ENCODE measurements at regions not wholly inside any gene's neighbourhood (a gene's known extent, or its start where the extent isn't known, plus 50 kb on each side); places are given as distances from the start of the nearest gene placed in this dataset.

DNA sequence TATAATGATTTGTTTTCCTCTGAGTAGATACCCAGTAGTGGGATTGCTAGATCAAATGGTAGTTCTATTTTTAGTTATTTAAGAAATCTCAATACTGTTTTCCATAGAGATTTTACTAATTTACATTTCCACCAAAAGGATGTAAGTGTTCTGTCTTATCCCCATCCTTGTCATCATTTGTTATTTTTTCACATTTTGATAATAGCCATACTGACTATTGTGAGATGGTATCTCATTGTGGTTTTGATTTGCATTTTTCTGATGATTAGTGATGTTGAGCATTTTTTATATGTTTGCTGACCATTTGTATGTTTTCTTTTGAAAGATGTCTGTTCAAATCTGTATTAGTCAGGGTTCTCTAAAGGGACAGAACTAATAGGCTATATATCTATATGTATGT, 160.0 kb upstream of the TMEM229A start:
- H3K56ac ChIP-seq (ENCODE audit: insufficient read length, low read depth, low read length), result no peak overlapping the region
- H3K79me2 ChIP-seq (ENCODE audit: insufficient read depth, low read length), result no peaks in the 10 kb centered on the region
- DNase-seq, result no peak
- no peaks in the 10 kb centered on the region for H4K20me1 ChIP-seq (ENCODE audit: control insufficient read depth, insufficient read depth, insufficient read length)
- TF ChIP-seq, protein P1, sequence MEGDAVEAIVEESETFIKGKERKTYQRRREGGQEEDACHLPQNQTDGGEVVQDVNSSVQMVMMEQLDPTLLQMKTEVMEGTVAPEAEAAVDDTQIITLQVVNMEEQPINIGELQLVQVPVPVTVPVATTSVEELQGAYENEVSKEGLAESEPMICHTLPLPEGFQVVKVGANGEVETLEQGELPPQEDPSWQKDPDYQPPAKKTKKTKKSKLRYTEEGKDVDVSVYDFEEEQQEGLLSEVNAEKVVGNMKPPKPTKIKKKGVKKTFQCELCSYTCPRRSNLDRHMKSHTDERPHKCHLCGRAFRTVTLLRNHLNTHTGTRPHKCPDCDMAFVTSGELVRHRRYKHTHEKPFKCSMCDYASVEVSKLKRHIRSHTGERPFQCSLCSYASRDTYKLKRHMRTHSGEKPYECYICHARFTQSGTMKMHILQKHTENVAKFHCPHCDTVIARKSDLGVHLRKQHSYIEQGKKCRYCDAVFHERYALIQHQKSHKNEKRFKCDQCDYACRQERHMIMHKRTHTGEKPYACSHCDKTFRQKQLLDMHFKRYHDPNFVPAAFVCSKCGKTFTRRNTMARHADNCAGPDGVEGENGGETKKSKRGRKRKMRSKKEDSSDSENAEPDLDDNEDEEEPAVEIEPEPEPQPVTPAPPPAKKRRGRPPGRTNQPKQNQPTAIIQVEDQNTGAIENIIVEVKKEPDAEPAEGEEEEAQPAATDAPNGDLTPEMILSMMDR (conservative IDR thresholded peaks at IDR 0.05), result no peak
- H3K27me3 ChIP-seq (ENCODE audit: insufficient read depth, low read length), result no peaks in the 10 kb centered on the region
- no peaks in the 10 kb centered on the region for H3K23me2 ChIP-seq (ENCODE audit: insufficient read length, low read depth, low read length, poor library complexity, severe bottlenecking)
- no peak overlapping the region for H3K18ac ChIP-seq (ENCODE audit: insufficient read length, low read depth, low read length)
- Mint-ChIP-seq H3K36me3 (ENCODE audit: insufficient read depth in 1 of 3, low read depth in 3 of 3) (no peaks in the 10 kb centered on the region), H3K4me3 (no peak overlapping the region), H3K9me3 (no peaks in the 10 kb centered on the region), H3K4me1 (peaks cover 17 to 26% of the 10 kb centered on the region in 2 experiments), H3K27me3 (ENCODE audit: low read depth) (no peaks in the 10 kb centered on the region), H3K27ac (no peak overlapping the region)
- H2BK15ac ChIP-seq (ENCODE audit: low read depth, low read length), result no peak overlapping the region
- H2AFZ ChIP-seq (ENCODE audit: low read length), result no peak overlapping the region
- no peak overlapping the region for H2BK5ac ChIP-seq (ENCODE audit: insufficient read length, low read length)
- no peak overlapping the region for H3K23ac ChIP-seq (ENCODE audit: insufficient read length, low read depth, low read length)
- no peak overlapping the region for H4K91ac ChIP-seq (ENCODE audit: insufficient read length, low read depth, low read length)
- no peak overlapping the region for H3K14ac ChIP-seq (ENCODE audit: insufficient read depth, low read length)
- no peaks in the 10 kb centered on the region for H3K9me3 ChIP-seq (ENCODE audit: control insufficient read depth, low read depth, low read length)
- H4K5ac ChIP-seq (ENCODE audit: insufficient read length, low read depth, low read length), result no peak overlapping the region
- H2BK20ac ChIP-seq (ENCODE audit: low read depth, low read length, poor library complexity, severe bottlenecking), result no peak overlapping the region
- H2BK12ac ChIP-seq (ENCODE audit: insufficient read length, low read depth, low read length), result no peak overlapping the region
- no peak overlapping the region for H2BK120ac ChIP-seq (ENCODE audit: low read depth, low read length, poor library complexity, severe bottlenecking)
- no peak overlapping the region for H2AK5ac ChIP-seq (ENCODE audit: insufficient read length, low read length)
- no peaks in the 10 kb centered on the region for H3K79me1 ChIP-seq (ENCODE audit: insufficient read depth, low read depth, low read length, poor library complexity, severe bottlenecking)
- H3K4me1 ChIP-seq (ENCODE audit: insufficient read depth, low read length), result no peaks in the 10 kb centered on the region; the same call in 1 of the 2 replicates
- no peak overlapping the region for H3K27ac ChIP-seq (ENCODE audit: insufficient read length, low read depth, low read length)
- H3K9ac ChIP-seq (ENCODE audit: extremely low read depth, insufficient read length, low read length), result no peak overlapping the region
- no peak overlapping the region for H3K4me2 ChIP-seq (ENCODE audit: insufficient read depth, insufficient read length, low read length)
- no peak overlapping the region for H3T11ph ChIP-seq (ENCODE audit: low read length)
- no peak overlapping the region for H3K4ac ChIP-seq (ENCODE audit: low read depth, low read length)
- H4K8ac ChIP-seq (replicated peaks; ENCODE audit: insufficient read length, low read depth, low read length), result no peak overlapping the region

Data from H9 (cell line).